Caki2 (cell line): ENCODE measurements at regions not wholly inside any gene's neighbourhood (a gene's known extent, or its start where the extent isn't known, plus 50 kb on each side); places are given as distances from the start of the nearest gene placed in this dataset.

Experiments
- DNase-seq: peaks from one replicate; pipeline ENCODE4 v3.0.0-alpha.2; 2015; ENCODE audit warnings: low read depth
- in situ Hi-C: cut with HindIII; loops from 2 replicates; pipeline ENCODE4 v1.10.0; 2016; ENCODE audit warnings: low sequenced_read_pairs, low pct_unique_long_range_greater_than_20kb, mixed read lengths

- DNase-seq = no peak
- in situ Hi-C loops = no loop called here
Measured at GRCh38 chr5:100970646-100971255, 67.7 kb upstream of the ST8SIA4 start.

DNA sequence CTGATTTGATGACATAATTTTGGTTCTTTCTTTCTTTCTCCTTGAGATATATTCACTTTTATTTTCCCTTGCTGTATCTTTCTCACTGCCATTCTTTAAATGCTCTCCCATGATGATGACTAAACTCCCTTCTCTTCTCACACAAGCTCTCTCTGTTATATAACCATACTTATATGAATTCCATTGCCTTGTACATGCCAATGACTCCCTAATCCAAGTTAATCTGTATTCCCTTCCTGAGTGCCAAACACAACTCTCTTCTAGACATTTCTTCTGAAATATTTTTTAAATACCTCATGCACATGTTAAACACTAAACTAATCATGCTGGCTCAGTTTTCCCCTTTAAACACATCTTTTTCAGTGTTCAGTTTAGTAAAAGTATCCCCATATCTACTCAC is 62.2 kb upstream of the ST8SIA4 start:
- in situ Hi-C loops = no loop called here
- no peak for DNase-seq
